ENCODE measurements at regions not wholly inside any gene's neighbourhood (a gene's known extent, or its start where the extent isn't known, plus 50 kb on each side); places are given as distances from the start of the nearest gene placed in this dataset.

GRCh38 chr14:71514941-71515919 is 417.0 kb upstream of the RGS6 start (continued):
- TF ChIP-seq GABPB1 (CRISPR knock-in tag; IDR thresholded peaks at IDR 0.05) (no peak), CDX4 (CRISPR knock-in tag; IDR thresholded peaks at IDR 0.05; ENCODE audit: borderline replicate concordance) (no peak), NFE2L1 (CRISPR knock-in tag; IDR thresholded peaks at IDR 0.05) (no peak), CREB1 (CRISPR knock-in tag; IDR thresholded peaks at IDR 0.05) (no peak), ATF1 (CRISPR knock-in tag; IDR thresholded peaks at IDR 0.05) (no peak), ERG (CRISPR knock-in tag; IDR thresholded peaks at IDR 0.05) (no peak)

- Mint-ChIP-seq H3K27me3 (ENCODE audit: low read depth) (no peaks in the 10 kb centered on the region; the same call in 1 of the 2 replicates), H3K4me1 (peaks cover 5% of the 10 kb centered on the region; the same call in 1 of the 2 replicates), H3K36me3 (peaks cover 18% of the 10 kb centered on the region), H3K4me3 (no peak overlapping the region), H3K9me3 (peaks cover 8% of the 10 kb centered on the region), H3K27ac (no peak overlapping the region)
- DNase-seq (ENCODE audit: low spot score) (no peak), ATAC-seq (no peak)
- ChIA-PET CTCF (no interaction called here), POLR2A (no interaction called here)
- TF ChIP-seq NR2C2 (CRISPR knock-in tag; IDR thresholded peaks at IDR 0.05), result no peak
Observed at GRCh38 chr14:71521238-71522135, 410.7 kb upstream of the RGS6 start.

GRCh38 chr14:71523630-71524319 is 408.5 kb upstream of the RGS6 start:
- ATAC-seq (no peak), DNase-seq (ENCODE audit: low spot score) (no peak)
- H3K27ac Mint-ChIP-seq, result no peak overlapping the region
- H3K4me3 Mint-ChIP-seq, result no peak overlapping the region
- peaks cover 10% of the 10 kb centered on the region; the same call in 1 of the 2 replicates for H3K4me1 Mint-ChIP-seq
- peaks cover 5% of the 10 kb centered on the region for H3K36me3 Mint-ChIP-seq
- TF ChIP-seq ZNF423 (CRISPR knock-in tag; IDR thresholded peaks at IDR 0.05), result no peak
- TF ChIP-seq ERG (CRISPR knock-in tag; IDR thresholded peaks at IDR 0.05), result no peak
- TF ChIP-seq ZMAT4 (CRISPR knock-in tag; IDR thresholded peaks at IDR 0.05), result no peak
- TF ChIP-seq E2F4 (CRISPR knock-in tag; IDR thresholded peaks at IDR 0.05; ENCODE audit: borderline replicate concordance, low read depth), result no peak
- TF ChIP-seq MLX (CRISPR knock-in tag; IDR thresholded peaks at IDR 0.05), result no peak
- no peak for TF ChIP-seq ATF3 (CRISPR knock-in tag; conservative IDR thresholded peaks at IDR 0.05)
- no peaks in the 10 kb centered on the region; the same call in 1 of the 2 replicates for H3K27me3 Mint-ChIP-seq (ENCODE audit: low read depth)
- H3K9me3 Mint-ChIP-seq, result peaks cover 1% of the 10 kb centered on the region; the same call in 1 of the 2 replicates
- ChIA-PET CTCF (no interaction called here), POLR2A (no interaction called here)

Data from WTC11 (cell line).